Dendritic cell treated with granulocyte-macrophage colony-stimulating factor and Interleukin-4, amounts not matched to agents 40 ng/mL and 50 ng/mL, for 4 days (primary cell): ENCODE measurements at regions not wholly inside any gene's neighbourhood (a gene's known extent, or its start where the extent isn't known, plus 50 kb on each side); places are given as distances from the start of the nearest gene placed in this dataset.
"Not testable (repeated sequence)": the region's sequence is repeated elsewhere in the genome, so short reads cannot be mapped to it uniquely, and the experiment has no call there.

Experiments
- H3K27ac Mint-ChIP-seq: one replicate; pipeline ENCODE4 v1.8.0; 2022; ENCODE audit warnings: mild to moderate bottlenecking, mixed read lengths
- H3K27me3 Mint-ChIP-seq: one replicate; pipeline ENCODE4 v1.8.0; 2022; ENCODE audit warnings: mild to moderate bottlenecking, mixed read lengths
- H3K36me3 Mint-ChIP-seq: one replicate; pipeline ENCODE4 v1.8.0; 2022; ENCODE audit warnings: low read depth, mixed read lengths
- H3K4me1 Mint-ChIP-seq: one replicate; pipeline ENCODE4 v1.8.0; 2022; ENCODE audit warnings: low read depth, mixed read lengths
- H3K4me3 Mint-ChIP-seq: one replicate; pipeline ENCODE4 v1.8.0; 2022; ENCODE audit warnings: mild to moderate bottlenecking, moderate library complexity, mixed read lengths
- H3K9me3 Mint-ChIP-seq: one replicate; pipeline ENCODE4 v1.8.0; 2022; ENCODE audit warnings: mixed read lengths
- intact Hi-C: fragments of 100-400 bp; cut with micrococcal nuclease; formaldehyde crosslinking; loops from one replicate; pipeline ENCODE4 v1.15.0; 2022

DNA sequence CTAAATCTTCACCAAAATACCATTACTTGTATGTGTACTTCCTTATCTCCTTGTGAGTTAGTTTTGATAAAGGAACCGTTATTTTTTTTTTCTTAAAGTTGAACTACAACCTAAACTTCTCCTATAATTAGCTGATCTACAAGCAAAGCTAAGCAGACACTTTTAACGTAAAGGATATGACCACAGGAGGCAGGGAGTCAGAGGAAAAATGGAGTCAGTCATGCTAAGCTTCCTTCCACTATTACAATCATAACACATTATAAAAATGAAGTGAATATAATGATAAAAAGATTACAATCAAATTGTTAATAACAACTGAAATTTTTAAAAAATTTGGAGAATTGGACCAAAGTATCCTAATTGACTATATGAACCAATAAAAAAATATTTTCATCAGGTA is 892.6 kb downstream of the KCNT2 start:
- intact Hi-C loops = no loop called here
- H3K4me3 Mint-ChIP-seq = no peak overlapping the region
- no peaks in the 10 kb centered on the region for H3K36me3 Mint-ChIP-seq
- H3K27ac Mint-ChIP-seq = no peak overlapping the region
- no peaks in the 10 kb centered on the region for H3K9me3 Mint-ChIP-seq
- no peaks in the 10 kb centered on the region for H3K27me3 Mint-ChIP-seq
- H3K4me1 Mint-ChIP-seq = peaks cover 5% of the 10 kb centered on the region

GRCh38 chr1:195714248-195714647 is 894.0 kb downstream of the KCNT2 start:
- no peaks in the 10 kb centered on the region for H3K27me3 Mint-ChIP-seq
- no peak overlapping the region for H3K27ac Mint-ChIP-seq
- H3K4me1 Mint-ChIP-seq = peaks cover 5% of the 10 kb centered on the region
- intact Hi-C loops = no loop called here
- no peaks in the 10 kb centered on the region for H3K36me3 Mint-ChIP-seq
- no peak overlapping the region for H3K4me3 Mint-ChIP-seq
- no peaks in the 10 kb centered on the region for H3K9me3 Mint-ChIP-seq

DNA sequence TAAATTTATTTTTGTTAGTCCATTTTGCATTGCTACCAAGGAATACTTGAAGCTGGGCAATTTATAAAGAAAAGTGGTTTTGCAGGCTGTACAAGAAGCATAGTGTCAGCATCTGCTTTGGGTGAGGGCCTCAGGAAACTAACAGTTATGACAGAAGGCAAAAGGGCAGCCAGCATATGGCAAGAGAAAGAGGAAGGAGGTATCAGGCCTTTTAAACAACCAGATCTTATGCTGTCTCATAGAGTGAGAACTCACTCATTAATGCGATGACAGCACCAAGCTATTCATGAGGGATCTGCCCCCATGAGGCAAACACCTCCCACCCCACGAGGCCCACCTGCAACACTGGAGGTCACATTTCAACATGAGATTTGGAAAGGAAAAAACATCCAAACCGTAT is 898.4 kb downstream of the KCNT2 start:
- intact Hi-C loops = no loop called here
- Mint-ChIP-seq H3K36me3 (no peaks in the 10 kb centered on the region), H3K9me3 (no peaks in the 10 kb centered on the region), H3K27me3 (no peaks in the 10 kb centered on the region), H3K27ac (no peak overlapping the region), H3K4me3 (no peak overlapping the region), H3K4me1 (no peaks in the 10 kb centered on the region)

DNA sequence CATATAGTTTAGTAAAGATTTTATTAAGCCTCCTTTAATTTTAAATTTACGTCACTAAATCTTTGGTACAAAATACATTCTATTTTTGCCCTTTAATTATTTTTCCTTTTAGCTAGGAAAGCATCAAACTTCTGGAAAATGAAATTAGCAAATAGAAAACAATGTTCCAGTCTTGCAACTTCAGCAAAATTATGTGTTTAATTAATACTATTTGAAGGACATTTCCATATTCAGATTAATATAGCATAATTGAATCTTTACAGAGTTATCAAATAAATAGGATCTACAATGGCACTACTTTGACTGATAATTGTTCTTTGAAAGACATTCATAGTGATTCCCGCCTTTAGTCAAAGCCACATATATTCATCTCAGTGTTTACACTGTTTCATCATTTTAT is 904.2 kb downstream of the KCNT2 start:
- intact Hi-C loops = no loop called here
- H3K36me3 Mint-ChIP-seq = no peaks in the 10 kb centered on the region

GRCh38 chr1:195701149-195701548 is 907.1 kb downstream of the KCNT2 start:
- no peaks in the 10 kb centered on the region for H3K4me1 Mint-ChIP-seq
- intact Hi-C loops = no loop called here

More for the DNA sequence above, 904.2 kb downstream of the KCNT2 start:
- Mint-ChIP-seq H3K4me3 (no peak overlapping the region), H3K27ac (no peak overlapping the region), H3K9me3 (no peaks in the 10 kb centered on the region), H3K27me3 (no peaks in the 10 kb centered on the region), H3K4me1 (no peaks in the 10 kb centered on the region)

GRCh38 chr1:195697130-195697529 is 911.1 kb downstream of the KCNT2 start:
- no peaks in the 10 kb centered on the region for H3K36me3 Mint-ChIP-seq
- no peaks in the 10 kb centered on the region for H3K27me3 Mint-ChIP-seq
- H3K27ac Mint-ChIP-seq = no peak overlapping the region
- intact Hi-C loops = no loop called here
- H3K4me3 Mint-ChIP-seq = no peak overlapping the region
- H3K9me3 Mint-ChIP-seq = no peaks in the 10 kb centered on the region
- H3K4me1 Mint-ChIP-seq = no peaks in the 10 kb centered on the region

More at GRCh38 chr1:195701149-195701548, 907.1 kb downstream of the KCNT2 start:
- H3K27me3 Mint-ChIP-seq = no peaks in the 10 kb centered on the region
- no peaks in the 10 kb centered on the region for H3K9me3 Mint-ChIP-seq
- no peak overlapping the region for H3K4me3 Mint-ChIP-seq
- no peaks in the 10 kb centered on the region for H3K36me3 Mint-ChIP-seq
- no peak overlapping the region for H3K27ac Mint-ChIP-seq

- H3K27ac Mint-ChIP-seq = no peak overlapping the region
- H3K4me1 Mint-ChIP-seq = no peaks in the 10 kb centered on the region
- no peaks in the 10 kb centered on the region for H3K27me3 Mint-ChIP-seq
- H3K4me3 Mint-ChIP-seq = no peak overlapping the region
- H3K9me3 Mint-ChIP-seq = no peaks in the 10 kb centered on the region
- H3K36me3 Mint-ChIP-seq = no peaks in the 10 kb centered on the region
- intact Hi-C loops = no loop called here
These were observed 921.5 kb downstream of the KCNT2 start for GRCh38 chr1:195686764-195687163.

DNA sequence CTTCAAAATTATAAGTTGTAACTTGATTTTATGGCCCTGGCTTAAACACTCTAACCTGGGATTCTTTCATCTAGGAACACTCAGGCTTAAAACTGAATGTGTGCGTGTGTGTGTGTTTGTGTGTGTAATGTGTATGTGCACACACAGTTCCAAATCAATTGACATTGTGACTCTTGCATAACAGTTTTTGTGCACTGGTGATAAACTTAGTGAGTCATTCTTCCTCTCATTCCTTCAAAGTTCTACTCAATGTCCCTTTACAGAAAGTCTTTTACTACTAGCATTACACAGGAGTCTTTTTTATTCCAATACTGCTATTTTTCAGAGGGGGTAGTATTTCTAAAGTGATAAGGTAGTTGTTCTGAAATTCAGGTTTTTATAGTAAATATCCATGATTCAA is 943.6 kb downstream of the KCNT2 start:
- Mint-ChIP-seq H3K27me3 (no peaks in the 10 kb centered on the region), H3K4me1 (no peaks in the 10 kb centered on the region), H3K9me3 (peaks cover 9% of the 10 kb centered on the region), H3K36me3 (no peaks in the 10 kb centered on the region), H3K27ac (no peak overlapping the region), H3K4me3 (no peak overlapping the region)
- intact Hi-C loops = no loop called here

- peaks cover 7% of the 10 kb centered on the region for H3K9me3 Mint-ChIP-seq
- no peaks in the 10 kb centered on the region for H3K27me3 Mint-ChIP-seq
- H3K36me3 Mint-ChIP-seq = no peaks in the 10 kb centered on the region
- intact Hi-C loops = no loop called here
- no peak overlapping the region for H3K27ac Mint-ChIP-seq
- no peak overlapping the region for H3K4me3 Mint-ChIP-seq
- H3K4me1 Mint-ChIP-seq = no peaks in the 10 kb centered on the region
These were observed 944.5 kb downstream of the KCNT2 start for GRCh38 chr1:195663549-195664280.

DNA sequence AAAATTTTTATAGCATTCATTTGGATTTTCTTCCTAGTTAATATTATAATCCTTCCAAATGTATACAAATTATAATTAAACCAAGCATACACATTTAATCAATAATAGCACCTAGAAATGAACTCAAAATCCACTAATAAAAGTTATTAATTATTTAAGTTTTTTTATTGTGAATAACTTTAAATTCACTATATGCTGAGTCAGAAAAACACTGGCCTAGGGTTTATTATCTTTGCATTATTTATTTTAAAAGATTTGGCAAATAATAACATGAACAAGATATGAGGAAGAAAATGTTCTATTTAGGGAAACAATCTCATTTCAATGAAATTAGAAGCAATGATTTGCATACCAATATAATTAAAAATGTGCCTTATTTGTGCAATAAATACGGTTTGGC is 951.5 kb downstream of the KCNT2 start:
- H3K27ac Mint-ChIP-seq = no peak overlapping the region
- no peaks in the 10 kb centered on the region for H3K27me3 Mint-ChIP-seq
- H3K9me3 Mint-ChIP-seq = peaks cover 17% of the 10 kb centered on the region
- intact Hi-C loops = no loop called here
- no peaks in the 10 kb centered on the region for H3K36me3 Mint-ChIP-seq
- no peak overlapping the region for H3K4me3 Mint-ChIP-seq
- H3K4me1 Mint-ChIP-seq = no peaks in the 10 kb centered on the region

GRCh38 chr1:195648875-195649274 is 959.4 kb downstream of the KCNT2 start:
- H3K27ac Mint-ChIP-seq, H3K4me1 Mint-ChIP-seq, H3K36me3 Mint-ChIP-seq, H3K4me3 Mint-ChIP-seq, H3K27me3 Mint-ChIP-seq, intact Hi-C loops: not testable (repeated sequence)
- H3K9me3 Mint-ChIP-seq = peaks cover 41% of the 10 kb centered on the region

DNA sequence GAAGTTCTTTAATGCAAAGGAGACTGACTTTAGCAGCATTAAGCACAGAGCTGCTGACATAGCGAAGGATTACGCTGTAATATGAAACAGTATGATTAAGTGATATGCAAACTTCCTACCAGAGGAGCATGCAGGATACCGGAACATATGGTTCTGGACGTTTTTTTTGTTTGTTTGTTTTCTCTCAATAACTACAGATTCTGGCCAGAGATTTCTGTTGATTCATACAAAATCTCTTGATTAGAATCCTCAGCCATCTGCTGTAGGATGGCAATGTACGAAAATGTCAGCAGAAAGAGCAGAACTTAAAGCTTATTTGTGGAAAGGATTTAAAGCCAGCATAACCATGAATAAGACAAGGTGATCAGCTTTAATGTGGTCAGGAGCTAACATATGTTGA is 970.7 kb downstream of the KCNT2 start:
- Mint-ChIP-seq H3K4me3 (no peak overlapping the region), H3K9me3 (no peaks in the 10 kb centered on the region), H3K27ac (no peak overlapping the region), H3K4me1 (no peaks in the 10 kb centered on the region), H3K27me3 (no peaks in the 10 kb centered on the region), H3K36me3 (no peaks in the 10 kb centered on the region)
- intact Hi-C loops = no loop called here

DNA sequence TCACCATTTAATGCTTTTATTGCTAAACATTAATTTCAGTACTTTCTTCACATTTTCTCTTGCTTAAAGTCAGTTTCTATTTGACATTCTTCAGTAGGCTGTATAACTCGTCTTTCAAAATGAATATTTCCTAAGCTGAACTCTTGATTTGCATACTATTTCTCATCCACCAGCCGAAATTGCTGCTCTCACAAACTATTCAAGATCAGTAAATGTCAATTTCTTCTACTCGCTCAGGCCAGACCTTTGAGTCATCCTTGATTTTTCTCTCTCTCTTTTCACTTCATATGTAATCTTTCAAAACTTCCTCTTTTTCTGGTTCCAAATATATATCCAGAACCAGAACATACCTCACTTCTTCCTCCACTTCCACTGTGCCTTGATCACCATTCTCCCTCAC is 990.0 kb downstream of the KCNT2 start:
- Mint-ChIP-seq H3K27me3 (no peaks in the 10 kb centered on the region), H3K9me3 (peaks cover 6% of the 10 kb centered on the region), H3K27ac (no peak overlapping the region), H3K4me1 (no peaks in the 10 kb centered on the region), H3K4me3 (no peak overlapping the region), H3K36me3 (no peaks in the 10 kb centered on the region)
- intact Hi-C loops = no loop called here

- intact Hi-C loops = no loop called here
- no peak overlapping the region for H3K4me3 Mint-ChIP-seq
- no peaks in the 10 kb centered on the region for H3K4me1 Mint-ChIP-seq
- no peak overlapping the region for H3K27ac Mint-ChIP-seq
- H3K9me3 Mint-ChIP-seq = peaks cover 6% of the 10 kb centered on the region
- no peaks in the 10 kb centered on the region for H3K36me3 Mint-ChIP-seq
- no peaks in the 10 kb centered on the region for H3K27me3 Mint-ChIP-seq
These were observed 991.1 kb downstream of the KCNT2 start for GRCh38 chr1:195617106-195617505.

- Mint-ChIP-seq H3K4me1 (no peaks in the 10 kb centered on the region), H3K27ac (no peak overlapping the region), H3K9me3 (peaks cover 29% of the 10 kb centered on the region), H3K36me3 (no peaks in the 10 kb centered on the region), H3K4me3 (no peak overlapping the region), H3K27me3 (no peaks in the 10 kb centered on the region)
- intact Hi-C loops = no loop called here
These were observed 999.4 kb downstream of the KCNT2 start for GRCh38 chr1:195608883-195609282.
